PC-3 (cell line): ENCODE measurements at regions not wholly inside any gene's neighbourhood (a gene's known extent, or its start where the extent isn't known, plus 50 kb on each side); places are given as distances from the start of the nearest gene placed in this dataset.

Experiments used
- ATAC-seq: fragments of 200-7000 bp; cut with Tn5 transposase; 2 replicates; pipeline ENCODE4 v1.9.1; 2020; ENCODE audit warnings: mild to moderate bottlenecking, moderate library complexity
- BruUV-seq: library from RNA; stranded (reverse); fragments of 400-500 nt; replicated peaks from 2 replicates; lab custom pipeline; 2021; lab: Mats Ljungman, UMichigan
- CTCF ChIA-PET: fragments of 300-600 bp; sonication (Branson Sonifier 250); formaldehyde crosslinking; loops from one replicate; lab custom pipeline; 2022; ENCODE audit warnings: antibody characterized with exemption; lab: Charles Lee
- POLR2A ChIA-PET: fragments of 300-600 bp; sonication (Branson Sonifier 250); formaldehyde crosslinking; loops from one replicate; lab custom pipeline; 2022; ENCODE audit warnings: antibody characterized with exemption; ENCODE audit not compliant: unreplicated experiment; lab: Charles Lee
- DNase-seq: peaks from one replicate; pipeline ENCODE4 v3.0.0-alpha.2; 2015
- H2AFZ ChIP-seq: fragments of 300-600 bp; sonication (generic); 2 replicates; pipeline ENCODE4 v1.6.0; 2016; ENCODE audit warnings: antibody characterized with exemption, low read length
- H3F3A ChIP-seq: fragments of 300-600 bp; sonication (generic); one replicate; pipeline ENCODE4 v1.6.0; 2017; ENCODE audit warnings: antibody characterized with exemption, low read length, control low read depth, mild to moderate bottlenecking; ENCODE audit not compliant: unreplicated experiment
- H3K27ac ChIP-seq: fragments of 300-600 bp; sonication (generic); 2 replicates; pipeline ENCODE4 v1.5.1; 2016; ENCODE audit warnings: mild to moderate bottlenecking, low read length
- H3K27me3 ChIP-seq: fragments of 300-600 bp; sonication (generic); 2 replicates; pipeline ENCODE4 v1.6.1; 2016; ENCODE audit warnings: low read length, mixed read lengths
- H3K36me3 ChIP-seq: fragments of 300-600 bp; sonication (generic); 2 replicates; pipeline ENCODE4 v1.6.1; 2016; ENCODE audit warnings: low read depth, mixed run types, low read length, mixed read lengths
- H3K4me1 ChIP-seq: fragments of 300-600 bp; sonication (generic); 2 replicates; pipeline ENCODE4 v1.5.1; 2016; ENCODE audit warnings: low read length; ENCODE audit not compliant: insufficient read depth
- H3K4me2 ChIP-seq: fragments of 300-600 bp; sonication (generic); 2 replicates; pipeline ENCODE4 v1.6.0; 2016; ENCODE audit warnings: low read length
- H3K4me3 ChIP-seq: fragments of 300-600 bp; sonication (generic); 2 replicates; pipeline ENCODE4 v1.5.1; 2016; ENCODE audit warnings: mild to moderate bottlenecking, low read length, mixed read lengths
- H3K79me2 ChIP-seq: fragments of 300-600 bp; sonication (generic); 2 replicates; pipeline ENCODE4 v1.6.1; 2017; ENCODE audit warnings: low read length, mixed read lengths
- H3K9ac ChIP-seq: fragments of 300-600 bp; sonication (generic); 2 replicates; pipeline ENCODE4 v1.6.0; 2016; ENCODE audit warnings: mild to moderate bottlenecking, low read length
- H3K9me2 ChIP-seq: fragments of 300-600 bp; sonication (generic); replicated peaks from 2 replicates; pipeline ENCODE4 v1.6.1; 2016; ENCODE audit warnings: mixed run types, low read length, mixed read lengths
- H3K9me3 ChIP-seq: fragments of 300-600 bp; sonication (generic); 2 replicates; pipeline ENCODE4 v1.6.1; 2016; ENCODE audit warnings: low read length, mixed read lengths
- H4K20me1 ChIP-seq: fragments of 300-600 bp; sonication (generic); 2 replicates; pipeline ENCODE4 v1.6.1; 2016; ENCODE audit warnings: low read length, mixed read lengths
- CTCF ChIP-seq: fragments of 300-600 bp; sonication (generic); conservative IDR thresholded peaks from 2 replicates; pipeline ENCODE4 v1.5.1; 2017; ENCODE audit warnings: antibody characterized with exemption, low read depth, mild to moderate bottlenecking, low read length
- EZH2 ChIP-seq: fragments of 300-600 bp; sonication (generic); IDR thresholded peaks from one replicate; pipeline ENCODE4 v1.6.1; 2017; ENCODE audit warnings: antibody characterized with exemption, mild to moderate bottlenecking, low read length; ENCODE audit not compliant: unreplicated experiment
- EZH2phosphoT487 ChIP-seq: fragments of 300-600 bp; sonication (generic); IDR thresholded peaks from 2 replicates; pipeline ENCODE4 v1.6.1; 2018; ENCODE audit warnings: mild to moderate bottlenecking, antibody characterized with exemption, low read length, borderline replicate concordance
- intact Hi-C: fragments of 100-400 bp; cut with micrococcal nuclease; formaldehyde crosslinking; loops from 2 replicates; pipeline ENCODE4 v1.9.0; 2023

GRCh38 chr21:16180614-16181013 lies 450.8 kb downstream of the USP25 start:
- ChIA-PET CTCF (no interaction called here), POLR2A (no interaction called here)
- Histone ChIP-seq H3K79me2 (no peaks in the 10 kb centered on the region), H3K4me3 (no peak overlapping the region), H4K20me1 (no peaks in the 10 kb centered on the region), H2AFZ (no peak overlapping the region), H3K27me3 (peaks cover 11% of the 10 kb centered on the region; the same call in 1 of the 2 replicates), H3K9me3 (no peaks in the 10 kb centered on the region), H3K27ac (no peak overlapping the region), H3K4me1 (no peaks in the 10 kb centered on the region), H3K36me3 (no peaks in the 10 kb centered on the region), H3F3A (no peaks in the 10 kb centered on the region), H3K4me2 (no peak overlapping the region), H3K9me2 (no peaks in the 10 kb centered on the region), H3K9ac (no peak overlapping the region)
- BruUV-seq: no TSS peak
- DNase-seq: no peak
- ATAC-seq: no peak
- TF ChIP-seq EZH2: no peak
- no peak for TF ChIP-seq EZH2phosphoT487
- no peak for TF ChIP-seq CTCF
- intact Hi-C loops: no loop called here

GRCh38 chr21:16181018-16181417 lies 451.2 kb downstream of the USP25 start:
- no peaks in the 10 kb centered on the region for H3K36me3 ChIP-seq
- TF ChIP-seq CTCF (no peak), EZH2phosphoT487 (no peak), EZH2 (no peak)
- H2AFZ ChIP-seq: no peak overlapping the region
- intact Hi-C loops: no loop called here
- BruUV-seq: no TSS peak
- no peaks in the 10 kb centered on the region for H3K4me1 ChIP-seq
- no peak overlapping the region for H3K4me2 ChIP-seq
- DNase-seq: no peak
- H3K4me3 ChIP-seq: no peak overlapping the region
- H3F3A ChIP-seq: no peaks in the 10 kb centered on the region
- ChIA-PET POLR2A (no interaction called here), CTCF (no interaction called here)
- no peaks in the 10 kb centered on the region for H3K9me3 ChIP-seq
- no peaks in the 10 kb centered on the region for H4K20me1 ChIP-seq
- H3K9ac ChIP-seq: no peak overlapping the region
- H3K9me2 ChIP-seq: no peaks in the 10 kb centered on the region
- peaks cover 11% of the 10 kb centered on the region; the same call in 1 of the 2 replicates for H3K27me3 ChIP-seq
- H3K27ac ChIP-seq: no peak overlapping the region
- H3K79me2 ChIP-seq: no peaks in the 10 kb centered on the region
- ATAC-seq: no peak

- H3K79me2 ChIP-seq: no peaks in the 10 kb centered on the region
- intact Hi-C loops: no loop called here
- ATAC-seq (no peak), DNase-seq (no peak)
- no peak overlapping the region for H3K4me3 ChIP-seq
- ChIA-PET CTCF (no interaction called here), POLR2A (no interaction called here)
- no peaks in the 10 kb centered on the region for H3K36me3 ChIP-seq
- no peaks in the 10 kb centered on the region for H4K20me1 ChIP-seq
- peaks cover 31% of the 10 kb centered on the region for H3K27me3 ChIP-seq
- H3F3A ChIP-seq: no peaks in the 10 kb centered on the region
- no peaks in the 10 kb centered on the region for H3K4me1 ChIP-seq
- no peak overlapping the region for H3K4me2 ChIP-seq
- no peak for TF ChIP-seq EZH2phosphoT487
- no peak for TF ChIP-seq EZH2
- TF ChIP-seq CTCF: no peak
- H3K9me3 ChIP-seq: no peaks in the 10 kb centered on the region
- no TSS peak for BruUV-seq
- no peak overlapping the region for H2AFZ ChIP-seq
- no peak overlapping the region for H3K27ac ChIP-seq
- no peak overlapping the region for H3K9ac ChIP-seq
- no peaks in the 10 kb centered on the region for H3K9me2 ChIP-seq
These were observed 456.0 kb downstream of the USP25 start for GRCh38 chr21:16185766-16186165.
